HCT116 (cell line): ENCODE measurements at regions not wholly inside any gene's neighbourhood (a gene's known extent, or its start where the extent isn't known, plus 50 kb on each side); places are given as distances from the start of the nearest gene placed in this dataset.

Experiments
- ATAC-seq: fragments of 200-7000 bp; cut with Tn5 transposase; 2 replicates; pipeline ENCODE4 v1.9.1; 2020; ENCODE audit warnings: mild to moderate bottlenecking, moderate library complexity
- BruUV-seq: library from RNA; stranded (reverse); fragments of 400-500 nt; replicated peaks from 2 replicates; lab custom pipeline; 2021; lab: Mats Ljungman, UMichigan
- CTCF ChIA-PET: fragments of 300-600 bp; sonication (Branson Sonifier 250); formaldehyde crosslinking; loops from one replicate; lab custom pipeline; 2021; ENCODE audit warnings: antibody characterized with exemption; lab: Charles Lee
- POLR2A ChIA-PET: fragments of 300-600, 350-600 bp; sonication (Branson Sonifier 250); formaldehyde crosslinking; loops from one replicate; lab custom pipeline; 2021; ENCODE audit warnings: antibody characterized with exemption; lab: Charles Lee
- RAD21 ChIA-PET, 2 experiments: fragments of 300-600 bp; sonication (Branson Sonifier 250); formaldehyde crosslinking; loops; one replicate each; lab custom pipeline; 2023; ENCODE audit warnings: low total read pairs in 2 of 2; ENCODE audit not compliant: uncharacterized antibody in 2 of 2, unreplicated experiment in 2 of 2, low non-redundant PET in 1 of 2; lab: Charles Lee
- DNase-seq: peaks from one replicate; pipeline ENCODE4 v3.0.0-alpha.2; 2010; ENCODE audit warnings: low read depth, low spot score
- H2AFZ ChIP-seq: fragments of 200-600 bp; shearing (Covaris generic), sonication (generic); 2 replicates; pipeline ENCODE4 v1.6.1; 2017; ENCODE audit warnings: low read depth, mixed run types, mixed read lengths, antibody characterized with exemption, low read length; ENCODE audit not compliant: poor library complexity, severe bottlenecking
- H3K27ac ChIP-seq: 2 replicates; pipeline ENCODE4 v1.5.1; 2012; ENCODE audit warnings: low read depth, low read length
- H3K27me3 ChIP-seq: fragments of 200-600 bp; sonication (generic); 2 replicates; pipeline ENCODE4 v1.6.1; 2016; ENCODE audit warnings: mixed run types, low read length, mixed read lengths; ENCODE audit not compliant: insufficient read depth
- H3K36me3 ChIP-seq, 2 experiments: fragments of 200-500 bp in 1 of 2; fragments of 200-600 bp in 1 of 2; sonication (Bioruptor generic) in 1 of 2; sonication (generic) in 1 of 2; 2 replicates each; pipeline versions ENCODE4 v1.5.1 to v1.6.1; 2014 to 2016; ENCODE audit warnings: low read length in 2 of 2, inconsistent platforms in 1 of 2, mixed read lengths in 1 of 2, mixed run types in 1 of 2; ENCODE audit not compliant: insufficient read depth in 2 of 2, control insufficient read depth in 1 of 2
- H3K4me1 ChIP-seq, 2 experiments: fragments of 200-600 bp in 1 of 2; sonication (generic) in 1 of 2; 2 replicates each; pipeline versions ENCODE4 v1.5.1 to v1.6.1; 2012 to 2017; ENCODE audit warnings: low read length in 2 of 2, inconsistent platforms in 1 of 2, mild to moderate bottlenecking in 1 of 2, mixed read lengths in 1 of 2, mixed run types in 1 of 2, moderate library complexity in 1 of 2; ENCODE audit not compliant: insufficient read depth in 2 of 2, control insufficient read depth in 1 of 2
- H3K4me2 ChIP-seq: fragments of 200-600 bp; sonication (generic); 2 replicates; pipeline ENCODE4 v1.6.1; 2017; ENCODE audit warnings: mixed run types, low read length, mixed read lengths
- H3K4me3 ChIP-seq, 2 experiments: fragments of 200-600 bp in 1 of 2; sonication (generic) in 1 of 2; replicated peaks in 1 of 2; 2 replicates each; pipeline ENCODE4 v1.5.1; 2011 to 2016; ENCODE audit warnings: low read length in 2 of 2, control low read depth in 1 of 2, low read depth in 1 of 2, mild to moderate bottlenecking in 1 of 2, mixed read lengths in 1 of 2, mixed run types in 1 of 2
- H3K79me2 ChIP-seq: fragments of 200-600 bp; sonication (generic); 2 replicates; pipeline ENCODE4 v1.6.1; 2017; ENCODE audit warnings: mild to moderate bottlenecking, mixed run types, low read length, moderate library complexity, mixed read lengths; ENCODE audit not compliant: insufficient read depth
- H3K9ac ChIP-seq: fragments of 200-600 bp; sonication (generic); 2 replicates; pipeline ENCODE4 v1.6.1; 2016; ENCODE audit warnings: low read length, mixed read lengths
- H3K9me2 ChIP-seq: fragments of 200-600 bp; sonication (generic), shearing (Covaris generic); 2 replicates; pipeline ENCODE4 v1.6.1; 2017; ENCODE audit warnings: mixed run types, mild to moderate bottlenecking, moderate library complexity; ENCODE audit not compliant: insufficient read depth
- H3K9me3 ChIP-seq, 2 experiments: fragments of 200-500 bp in 1 of 2; fragments of 200-600 bp in 1 of 2; sonication (Bioruptor generic) in 1 of 2; sonication (generic) in 1 of 2; 2 replicates each; pipeline ENCODE4 v1.6.1; 2014 to 2017; ENCODE audit warnings: low read length in 2 of 2, mixed read lengths in 2 of 2, inconsistent platforms in 1 of 2, low read depth in 1 of 2, mild to moderate bottlenecking in 1 of 2, mixed run types in 1 of 2, moderate library complexity in 1 of 2; ENCODE audit not compliant: control insufficient read depth in 1 of 2, insufficient read depth in 1 of 2
- H4K20me1 ChIP-seq: fragments of 200-600 bp; sonication (generic), shearing (Covaris generic); 2 replicates; pipeline ENCODE4 v1.6.1; 2017; ENCODE audit warnings: mixed run types, mild to moderate bottlenecking, moderate library complexity; ENCODE audit not compliant: insufficient read depth
- ATF3 ChIP-seq: IDR thresholded peaks from 2 replicates; pipeline ENCODE4 v1.6.1; 2012
- CBX3 ChIP-seq: IDR thresholded peaks from 2 replicates; pipeline ENCODE4 v1.6.1; 2012; ENCODE audit warnings: low read depth
- CEBPB ChIP-seq: IDR thresholded peaks from 2 replicates; pipeline ENCODE4 v1.6.1; 2012; ENCODE audit warnings: low read depth
- CTCF ChIP-seq, 3 experiments: fragments of 200-600 bp in 1 of 3; sonication (generic) in 1 of 3; IDR thresholded peaks in 2 of 3; conservative IDR thresholded peaks in 1 of 3; 2 replicates each; pipeline ENCODE4 v1.5.1; 2012 to 2017; ENCODE audit warnings: low read depth in 2 of 3, low read length in 2 of 3, antibody characterized with exemption in 1 of 3, borderline replicate concordance in 1 of 3, control low read depth in 1 of 3, mild to moderate bottlenecking in 1 of 3, mixed read lengths in 1 of 3, mixed run types in 1 of 3, moderate library complexity in 1 of 3; ENCODE audit not compliant: insufficient read depth in 1 of 3
- EGR1 ChIP-seq: IDR thresholded peaks from 2 replicates; pipeline ENCODE4 v1.6.1; 2012; ENCODE audit warnings: low read depth
- ELF1 ChIP-seq: IDR thresholded peaks from 2 replicates; pipeline ENCODE4 v1.6.1; 2012; ENCODE audit warnings: low read depth, borderline replicate concordance
- EZH2phosphoT487 ChIP-seq: fragments of 200-600 bp; IDR thresholded peaks from 2 replicates; pipeline ENCODE4 v1.6.1; 2018; ENCODE audit warnings: antibody characterized with exemption, borderline replicate concordance
- FOSL1 ChIP-seq: IDR thresholded peaks from 2 replicates; pipeline ENCODE4 v1.6.1; 2012; ENCODE audit warnings: low read depth
- MAX ChIP-seq: IDR thresholded peaks from 2 replicates; pipeline ENCODE4 v1.6.1; 2012
- POLR2A ChIP-seq: IDR thresholded peaks from 2 replicates; pipeline ENCODE4 v1.7.0; 2011; ENCODE audit warnings: borderline replicate concordance; ENCODE audit not compliant: insufficient read depth, insufficient read length; ENCODE audit errors: extremely low read depth
- RAD21 ChIP-seq: IDR thresholded peaks from 2 replicates; pipeline ENCODE4 v1.6.1; 2012; ENCODE audit warnings: low read depth, mild to moderate bottlenecking
- SIN3A ChIP-seq: IDR thresholded peaks from 2 replicates; pipeline ENCODE4 v1.6.1; 2012; ENCODE audit warnings: low read depth
- TCF7L2 ChIP-seq: IDR thresholded peaks from 2 replicates; pipeline ENCODE4 v1.7.0; 2011; ENCODE audit warnings: borderline replicate concordance, inconsistent platforms; ENCODE audit not compliant: insufficient read depth, insufficient read length; ENCODE audit errors: extremely low read depth
- YY1 ChIP-seq: IDR thresholded peaks from 2 replicates; pipeline ENCODE4 v1.6.1; 2011; ENCODE audit warnings: low read length, low read depth, moderate library complexity, mild to moderate bottlenecking; ENCODE audit not compliant: insufficient replicate concordance; ENCODE audit errors: extremely low read depth
- ZBTB33 ChIP-seq: IDR thresholded peaks from 2 replicates; pipeline ENCODE4 v1.6.1; 2011; ENCODE audit warnings: mild to moderate bottlenecking, low read length, moderate library complexity; ENCODE audit not compliant: insufficient replicate concordance; ENCODE audit errors: extremely low read depth
- ZFX ChIP-seq: fragments of 450-650 bp; IDR thresholded peaks from 2 replicates; pipeline ENCODE4 v1.6.1; 2017
- intact Hi-C: fragments of 100-400 bp; cut with micrococcal nuclease; formaldehyde crosslinking; loops from 2 replicates; pipeline ENCODE4 v1.10.0; 2022

GRCh38 chr7:98462911-98463633, 62.2 kb upstream of the BAIAP2L1 start:
- ChIA-PET POLR2A (no interaction called here), RAD21 (no interaction called here), CTCF (interaction anchor here (0.5 kb wide), 1 partner anchor 409 kb away, joined by 3 read pairs; no protein-coding TSS in a partner anchor)
- Histone ChIP-seq H4K20me1 (no peaks in the 10 kb centered on the region), H3K27me3 (0 out of 2 replicates have a peak, but pooled peaks cover 6% of the 10 kb centered on the region), H3K4me1 (no peaks in the 10 kb centered on the region)
- no peak for TF ChIP-seq ZBTB33
- TF ChIP-seq MAX, result no peak
- TF ChIP-seq FOSL1, result no peak
- no peak for TF ChIP-seq CTCF (IDR thresholded peaks at IDR 0.05 in 2 of 3, conservative IDR thresholded peaks at IDR 0.05 in 1 of 3; ENCODE audit: borderline replicate concordance in 1 of 3, insufficient read depth in 1 of 3, low read depth in 2 of 3, low read length in 2 of 3)
- no peak for TF ChIP-seq YY1
- TF ChIP-seq EGR1, result no peak
- no peak for TF ChIP-seq CEBPB
- TF ChIP-seq ZFX, result no peak
- no peak for TF ChIP-seq RAD21
- TF ChIP-seq POLR2A, result no peak
- TF ChIP-seq TCF7L2, result no peak
- no peak for TF ChIP-seq CBX3
- no peak for TF ChIP-seq SIN3A
- no peak for TF ChIP-seq EZH2phosphoT487
- no peak for TF ChIP-seq ELF1
- no peak for TF ChIP-seq ATF3
- TF ChIP-seq, all 23 proteins: peak for 0
- no peak overlapping the region for H3K4me3 ChIP-seq
- no peak overlapping the region for H3K9ac ChIP-seq
- no peak overlapping the region for H2AFZ ChIP-seq
- H3K4me2 ChIP-seq, result no peak overlapping the region
- intact Hi-C loops, result no loop called here
- ATAC-seq (no peak), DNase-seq (no peak)
- H3K79me2 ChIP-seq, result no peaks in the 10 kb centered on the region
- BruUV-seq, result no TSS peak
- no peaks in the 10 kb centered on the region for H3K36me3 ChIP-seq
- H3K9me3 ChIP-seq, result no peaks in the 10 kb centered on the region
- H3K9me2 ChIP-seq, result no peaks in the 10 kb centered on the region
- no peak overlapping the region for H3K27ac ChIP-seq
